GM23338 (cell line): ENCODE measurements at regions not wholly inside any gene's neighbourhood (a gene's known extent, or its start where the extent isn't known, plus 50 kb on each side); places are given as distances from the start of the nearest gene placed in this dataset.

Experiments used
- ATAC-seq: fragments of 200-7000 bp; cut with Tn5 transposase; 3 replicates; pipeline ENCODE4 v1.9.1; 2020
- DNase-seq: peaks from one replicate; pipeline ENCODE4 v3.0.0-alpha.2; 2015; ENCODE audit warnings: low spot score
- H2AFZ ChIP-seq: fragments of 200-600 bp; sonication (generic); 2 replicates; pipeline ENCODE4 v1.8.0; 2016; ENCODE audit warnings: antibody characterized with exemption, mild to moderate bottlenecking, moderate library complexity
- H3F3A ChIP-seq: fragments of 200-600 bp; sonication (generic); replicated peaks from 2 replicates; pipeline ENCODE4 v1.8.0; 2017; ENCODE audit warnings: antibody characterized with exemption, mixed run types, low read depth
- H3K27ac ChIP-seq: fragments of 200-600 bp; sonication (generic); 2 replicates; pipeline ENCODE4 v1.6.1; 2016; ENCODE audit warnings: low read depth
- H3K27me3 ChIP-seq: fragments of 200-600 bp; sonication (generic); 2 replicates; pipeline ENCODE4 v1.8.0; 2016; ENCODE audit warnings: mild to moderate bottlenecking, mixed run types, moderate library complexity; ENCODE audit not compliant: insufficient read depth
- H3K36me3 ChIP-seq: fragments of 200-600 bp; sonication (generic); 2 replicates; pipeline ENCODE4 v1.8.0; 2016; ENCODE audit warnings: mild to moderate bottlenecking; ENCODE audit not compliant: insufficient read depth
- H3K4me1 ChIP-seq: fragments of 200-600 bp; sonication (generic); 2 replicates; pipeline ENCODE4 v1.8.0; 2016; ENCODE audit warnings: mild to moderate bottlenecking, moderate library complexity; ENCODE audit not compliant: insufficient read depth
- H3K4me2 ChIP-seq: fragments of 200-600 bp; sonication (generic); 2 replicates; pipeline ENCODE4 v1.7.1; 2017; ENCODE audit warnings: mixed run types
- H3K4me3 ChIP-seq: fragments of 200-600 bp; sonication (generic); 2 replicates; pipeline ENCODE4 v1.6.1; 2016; ENCODE audit warnings: mixed run types
- H3K79me2 ChIP-seq: fragments of 200-600 bp; sonication (generic); replicated peaks from 2 replicates; pipeline ENCODE4 v1.8.0; 2017; ENCODE audit warnings: mild to moderate bottlenecking; ENCODE audit not compliant: insufficient read depth
- H3K9me2 ChIP-seq: fragments of 200-600 bp; sonication (generic); 2 replicates; pipeline ENCODE4 v1.8.0; 2017; ENCODE audit not compliant: insufficient read depth
- H4K20me1 ChIP-seq: fragments of 200-600 bp; sonication (generic); replicated peaks from 2 replicates; pipeline ENCODE4 v1.8.0; 2017; ENCODE audit warnings: mild to moderate bottlenecking; ENCODE audit not compliant: insufficient read depth
- H3K27ac Mint-ChIP-seq: 2 replicates; pipeline ENCODE4 v1.8.0; 2020; ENCODE audit warnings: inconsistent platforms, mild to moderate bottlenecking, moderate library complexity, mixed read lengths
- H3K27me3 Mint-ChIP-seq: 3 replicates; pipeline ENCODE4 v1.8.0; 2022; ENCODE audit warnings: low read depth, mild to moderate bottlenecking, moderate library complexity, mixed read lengths, inconsistent platforms; ENCODE audit not compliant: insufficient read depth, poor library complexity
- H3K36me3 Mint-ChIP-seq: 3 replicates; pipeline ENCODE4 v1.8.0; 2021; ENCODE audit warnings: low read depth, mild to moderate bottlenecking, inconsistent platforms, moderate library complexity, mixed read lengths
- H3K4me1 Mint-ChIP-seq: 3 replicates; pipeline ENCODE4 v1.8.0; 2020; ENCODE audit warnings: mild to moderate bottlenecking, inconsistent platforms, mixed read lengths
- H3K4me3 Mint-ChIP-seq: 3 replicates; pipeline ENCODE4 v1.8.0; 2021; ENCODE audit warnings: moderate library complexity, mild to moderate bottlenecking, inconsistent platforms, mixed read lengths
- H3K9me3 Mint-ChIP-seq: 3 replicates; pipeline ENCODE4 v1.8.0; 2020; ENCODE audit warnings: moderate library complexity, mild to moderate bottlenecking, inconsistent platforms, mixed read lengths
- CREB1 ChIP-seq: fragments of 250-450 bp; sonication (Bioruptor Pico); IDR thresholded peaks from 2 replicates; pipeline ENCODE4 v1.5.0; 2020; ENCODE audit warnings: low read depth, mild to moderate bottlenecking, moderate library complexity
- CTCF ChIP-seq, 2 experiments: fragments of 200-600 bp in 1 of 2; sonication (generic) in 1 of 2; conservative IDR thresholded peaks; 2 replicates each; pipeline versions ENCODE4 v1.5.1 to v1.6.1; 2016 to 2017; ENCODE audit warnings: antibody characterized with exemption in 2 of 2, low read depth in 2 of 2, mild to moderate bottlenecking in 2 of 2, moderate library complexity in 1 of 2
- ETS1 ChIP-seq: IDR thresholded peaks from 2 replicates; pipeline ENCODE4 v1.6.1; 2016; ENCODE audit warnings: antibody characterized with exemption
- NANOG ChIP-seq: IDR thresholded peaks from 2 replicates; pipeline ENCODE4 v1.6.1; 2016; ENCODE audit warnings: antibody characterized with exemption, borderline replicate concordance
- POLR2AphosphoS5 ChIP-seq: IDR thresholded peaks from 2 replicates; pipeline ENCODE4 v1.6.1; 2016; ENCODE audit warnings: antibody characterized with exemption, low read depth
- REST ChIP-seq: IDR thresholded peaks from one replicate; pipeline ENCODE4 v1.6.1; 2018; ENCODE audit warnings: antibody characterized with exemption; ENCODE audit not compliant: unreplicated experiment
- STAT1 ChIP-seq: IDR thresholded peaks from one replicate; pipeline ENCODE4 v1.6.1; 2016; ENCODE audit warnings: antibody characterized with exemption; ENCODE audit not compliant: unreplicated experiment
- ZNF331 ChIP-seq: fragments of 250-450 bp; sonication (Bioruptor Pico); IDR thresholded peaks from 2 replicates; pipeline ENCODE4 v1.5.0; 2020; ENCODE audit warnings: low read depth, mild to moderate bottlenecking, moderate library complexity
- ZNF462 ChIP-seq: fragments of 250-450 bp; sonication (Bioruptor Pico); IDR thresholded peaks from 2 replicates; pipeline ENCODE4 v1.5.0; 2020; ENCODE audit warnings: mild to moderate bottlenecking, moderate library complexity

DNA sequence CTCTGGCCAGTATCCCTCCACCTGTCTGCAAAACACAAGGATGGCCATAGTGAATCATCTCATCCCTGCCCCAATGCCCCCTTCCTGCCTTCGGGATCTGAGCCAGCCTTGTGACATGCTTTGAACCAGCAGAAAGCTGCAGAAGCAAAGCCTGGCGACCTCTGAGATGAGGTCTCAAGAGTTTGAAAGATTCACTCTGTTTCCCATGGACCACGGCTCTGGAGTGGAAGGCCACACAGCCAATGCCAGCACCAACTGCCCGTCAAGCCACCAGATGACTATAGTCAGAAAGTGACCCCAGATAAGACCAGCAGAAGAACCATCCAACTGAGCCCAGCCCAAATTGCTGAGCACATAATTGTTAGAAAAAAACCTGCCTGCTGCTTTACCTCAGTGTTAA is 193.9 kb upstream of the PPP2R2D start:
- TF ChIP-seq ZNF331 (peak; percentile 76), POLR2AphosphoS5 (no peak)

GRCh38 chr10:131708225-131708880 is 192.5 kb upstream of the PPP2R2D start:
- H3K36me3 ChIP-seq, result no peaks in the 10 kb centered on the region
- H3K36me3 Mint-ChIP-seq, result peaks cover 10% of the 10 kb centered on the region; the same call in 2 of the 3 replicates

More for the DNA sequence above, 193.9 kb upstream of the PPP2R2D start:
- no peak overlapping the region for H3K4me3 Mint-ChIP-seq
- H3K27me3 Mint-ChIP-seq, result no peaks in the 10 kb centered on the region
- Histone ChIP-seq H3K9me2 (no peaks in the 10 kb centered on the region), H3K36me3 (no peaks in the 10 kb centered on the region), H3K27me3 (no peaks in the 10 kb centered on the region), H4K20me1 (no peaks in the 10 kb centered on the region), H3K4me2 (no peak overlapping the region), H3K79me2 (no peaks in the 10 kb centered on the region), H3F3A (no peaks in the 10 kb centered on the region), H3K4me3 (no peak overlapping the region), H3K27ac (no peak overlapping the region), H2AFZ (no peak overlapping the region), H3K4me1 (no peaks in the 10 kb centered on the region)
- H3K4me1 Mint-ChIP-seq, result peaks cover 5% of the 10 kb centered on the region
- no peak for ATAC-seq
- DNase-seq, result no peak
- no peak overlapping the region for H3K27ac Mint-ChIP-seq
- peaks cover 14% of the 10 kb centered on the region for H3K9me3 Mint-ChIP-seq
- peaks cover 10% of the 10 kb centered on the region; the same call in 2 of the 3 replicates for H3K36me3 Mint-ChIP-seq

More at GRCh38 chr10:131708225-131708880, 192.5 kb upstream of the PPP2R2D start:
- Histone ChIP-seq H3K4me1 (no peaks in the 10 kb centered on the region), H4K20me1 (no peaks in the 10 kb centered on the region), H3F3A (no peaks in the 10 kb centered on the region), H3K9me2 (no peaks in the 10 kb centered on the region), H2AFZ (no peak overlapping the region), H3K27me3 (no peaks in the 10 kb centered on the region), H3K4me2 (no peak overlapping the region), H3K4me3 (no peak overlapping the region), H3K27ac (no peak overlapping the region), H3K79me2 (no peaks in the 10 kb centered on the region)
- Mint-ChIP-seq H3K9me3 (peaks cover 14% of the 10 kb centered on the region), H3K27ac (no peak overlapping the region), H3K4me3 (no peak overlapping the region), H3K4me1 (peaks cover 1% of the 10 kb centered on the region; the same call in 2 of the 3 replicates), H3K27me3 (no peaks in the 10 kb centered on the region)
- no peak for DNase-seq
- ATAC-seq, result no peak
- TF ChIP-seq ETS1 (no peak), ZNF462 (CRISPR knock-in tag) (no peak), REST (no peak), NANOG (no peak), STAT1 (no peak), CTCF (conservative IDR thresholded peaks at IDR 0.05; ENCODE audit: low read depth in 2 of 2) (no peak), CREB1 (CRISPR knock-in tag) (no peak)
